IMR-90 (cell line): ENCODE measurements at regions not wholly inside any gene's neighbourhood (a gene's known extent, or its start where the extent isn't known, plus 50 kb on each side); places are given as distances from the start of the nearest gene placed in this dataset.

ENCODE experiments used
- ATAC-seq: fragments of 200-7000 bp; cut with Tn5 transposase; 2 replicates; pipeline ENCODE4 v1.9.1; 2020; ENCODE audit warnings: low read depth, mild to moderate bottlenecking, moderate library complexity
- BruUV-seq: library from RNA; stranded (reverse); fragments of 400-500 nt; replicated peaks from 2 replicates; lab custom pipeline; 2021; lab: Mats Ljungman, UMichigan
- CTCF ChIA-PET: fragments of 300-600 bp; formaldehyde crosslinking; extraction: SDS; loops from one replicate; lab custom pipeline; 2021; ENCODE audit warnings: antibody characterized with exemption; lab: Yijun Ruan, JAX
- POLR2A ChIA-PET: fragments of 300-600 bp; sonication (Branson Sonifier 250); formaldehyde crosslinking; loops from one replicate; lab custom pipeline; 2022; ENCODE audit warnings: antibody characterized with exemption; ENCODE audit not compliant: unreplicated experiment; lab: Charles Lee
- DNase-seq: peaks from one replicate; pipeline ENCODE4 v3.0.0; 2013
- H2AFZ ChIP-seq: replicated peaks from 2 replicates; pipeline ENCODE3; 2013; ENCODE audit warnings: low read length, mild to moderate bottlenecking; ENCODE audit not compliant: poor library complexity
- H2AK5ac ChIP-seq: 2 replicates; pipeline ENCODE4 v1.6.1; 2013; ENCODE audit warnings: low read depth, low read length, inconsistent platforms
- H2AK9ac ChIP-seq: replicated peaks from 2 replicates; pipeline ENCODE3; 2013; ENCODE audit warnings: mild to moderate bottlenecking, low read depth, low read length, moderate library complexity; ENCODE audit not compliant: poor library complexity
- H2BK120ac ChIP-seq: 2 replicates; pipeline ENCODE4 v1.6.1; 2013; ENCODE audit warnings: low read depth, low read length, inconsistent platforms
- H2BK15ac ChIP-seq: 3 replicates; pipeline ENCODE4 v1.6.1; 2013; ENCODE audit warnings: low read depth, low read length, inconsistent platforms
- H2BK20ac ChIP-seq: 2 replicates; pipeline ENCODE4 v1.6.1; 2013; ENCODE audit warnings: low read depth, mild to moderate bottlenecking, inconsistent platforms, low read length, moderate library complexity
- H2BK5ac ChIP-seq: 2 replicates; pipeline ENCODE4 v1.6.1; 2013; ENCODE audit warnings: mild to moderate bottlenecking, low read depth, low read length, inconsistent platforms; ENCODE audit not compliant: poor library complexity, severe bottlenecking
- H3K14ac ChIP-seq: replicated peaks from 2 replicates; pipeline ENCODE4 v1.6.1; 2013; ENCODE audit warnings: low read depth, low read length, inconsistent platforms
- H3K18ac ChIP-seq: 2 replicates; pipeline ENCODE4 v1.6.1; 2013; ENCODE audit warnings: low read depth, low read length, control low read depth
- H3K23ac ChIP-seq: 2 replicates; pipeline ENCODE4 v1.6.1; 2013; ENCODE audit warnings: low read depth, low read length, inconsistent platforms
- H3K27ac ChIP-seq: 2 replicates; pipeline ENCODE4 v1.5.1; 2013; ENCODE audit warnings: mild to moderate bottlenecking, control low read depth, low read length; ENCODE audit not compliant: insufficient read depth
- H3K27me3 ChIP-seq: 2 replicates; pipeline ENCODE4 v1.6.1; 2013; ENCODE audit warnings: low read length; ENCODE audit not compliant: control insufficient read depth, insufficient read depth
- H3K36me3 ChIP-seq: 2 replicates; pipeline ENCODE4 v1.6.1; 2013; ENCODE audit warnings: low read length, mixed read lengths; ENCODE audit not compliant: control insufficient read depth, insufficient read depth
- H3K4ac ChIP-seq: 2 replicates; pipeline ENCODE4 v1.6.1; 2013; ENCODE audit warnings: low read depth, low read length, inconsistent platforms
- H3K4me1 ChIP-seq: 2 replicates; pipeline ENCODE4 v1.6.1; 2013; ENCODE audit warnings: low read length, mixed read lengths; ENCODE audit not compliant: control insufficient read depth, insufficient read depth
- H3K4me2 ChIP-seq: 2 replicates; pipeline ENCODE4 v1.6.1; 2013; ENCODE audit warnings: low read depth, mild to moderate bottlenecking, control low read depth, low read length, moderate library complexity
- H3K4me3 ChIP-seq: 2 replicates; pipeline ENCODE4 v1.5.1; 2013; ENCODE audit warnings: low read depth, mild to moderate bottlenecking, control low read depth, low read length, moderate library complexity; ENCODE audit not compliant: insufficient read depth
- H3K56ac ChIP-seq: 2 replicates; pipeline ENCODE4 v1.6.1; 2013; ENCODE audit warnings: low read length, inconsistent platforms; ENCODE audit not compliant: insufficient read depth; ENCODE audit errors: extremely low read depth
- H3K79me1 ChIP-seq, 2 experiments: 2 replicates each; pipeline ENCODE4 v1.6.1; 2013; ENCODE audit warnings: low read length in 2 of 2, inconsistent platforms in 1 of 2, low read depth in 1 of 2
- H3K9ac ChIP-seq: 2 replicates; pipeline ENCODE4 v1.6.1; 2013; ENCODE audit warnings: low read depth, low read length, control low read depth
- H3K9me1 ChIP-seq: 2 replicates; pipeline ENCODE4 v1.6.1; 2013; ENCODE audit warnings: low read length, inconsistent platforms; ENCODE audit not compliant: insufficient read depth
- H3K9me3 ChIP-seq: 2 replicates; pipeline ENCODE4 v1.6.1; 2013; ENCODE audit warnings: low read length; ENCODE audit not compliant: control insufficient read depth, insufficient read depth
- H4K20me1 ChIP-seq: 2 replicates; pipeline ENCODE4 v1.6.1; 2013; ENCODE audit warnings: low read length, inconsistent platforms; ENCODE audit not compliant: insufficient read depth
- H4K5ac ChIP-seq: 2 replicates; pipeline ENCODE4 v1.6.1; 2013; ENCODE audit warnings: mild to moderate bottlenecking, low read depth, low read length, control low read depth
- H4K8ac ChIP-seq, 2 experiments: 2 replicates each; pipeline ENCODE4 v1.6.1; 2013; ENCODE audit warnings: low read depth in 2 of 2, low read length in 2 of 2, control low read depth in 1 of 2, inconsistent platforms in 1 of 2
- H4K91ac ChIP-seq: 2 replicates; pipeline ENCODE4 v1.6.1; 2013; ENCODE audit warnings: low read depth, low read length, inconsistent platforms; ENCODE audit not compliant: insufficient read depth
- BHLHE40 ChIP-seq: fragments of 150-350 bp; IDR thresholded peaks from 2 replicates; pipeline ENCODE4 v1.6.1; 2016; ENCODE audit warnings: mild to moderate bottlenecking, low read depth, low read length
- CEBPB ChIP-seq: IDR thresholded peaks from 2 replicates; pipeline ENCODE4 v1.6.1; 2012; ENCODE audit warnings: low read depth, low read length, improper control_type of control experiment
- CHD1 ChIP-seq: IDR thresholded peaks from 2 replicates; pipeline ENCODE4 v1.6.1; 2012; ENCODE audit warnings: low read depth, low read length, improper control_type of control experiment
- CTCF ChIP-seq: conservative IDR thresholded peaks from 2 replicates; pipeline ENCODE4 v1.5.1; 2012; ENCODE audit warnings: mild to moderate bottlenecking, low read depth, low read length, improper control_type of control experiment
- MAFK ChIP-seq: IDR thresholded peaks from 2 replicates; pipeline ENCODE4 v1.6.1; 2012; ENCODE audit warnings: low read depth, low read length, improper control_type of control experiment
- MAZ ChIP-seq: IDR thresholded peaks from 2 replicates; pipeline ENCODE4 v1.6.1; 2012; ENCODE audit warnings: low read depth, mild to moderate bottlenecking, low read length, improper control_type of control experiment, moderate library complexity, borderline replicate concordance
- MXI1 ChIP-seq: IDR thresholded peaks from 2 replicates; pipeline ENCODE4 v1.6.1; 2012; ENCODE audit warnings: low read depth, mild to moderate bottlenecking, low read length, moderate library complexity, borderline replicate concordance
- NFE2L2 ChIP-seq: fragments of 150-350 bp; IDR thresholded peaks from 2 replicates; pipeline ENCODE4 v1.6.1; 2016; ENCODE audit warnings: low read depth, mild to moderate bottlenecking, low read length
- POLR2A ChIP-seq: IDR thresholded peaks from 2 replicates; pipeline ENCODE4 v1.6.1; 2012; ENCODE audit warnings: mild to moderate bottlenecking, low read depth, low read length
- RCOR1 ChIP-seq: IDR thresholded peaks from 2 replicates; pipeline ENCODE4 v1.6.1; 2012; ENCODE audit warnings: mild to moderate bottlenecking, low read length, improper control_type of control experiment; ENCODE audit not compliant: insufficient replicate concordance
- RFX5 ChIP-seq: IDR thresholded peaks from 2 replicates; pipeline ENCODE4 v1.8.0; 2012; ENCODE audit warnings: low read depth, mild to moderate bottlenecking, low read length, moderate library complexity
- SMC3 ChIP-seq: fragments of 150-350 bp; IDR thresholded peaks from 2 replicates; pipeline ENCODE4 v1.6.1; 2016; ENCODE audit warnings: low read depth, mild to moderate bottlenecking, antibody characterized with exemption, low read length, moderate library complexity
- USF2 ChIP-seq: fragments of 150-350 bp; IDR thresholded peaks from 2 replicates; pipeline ENCODE4 v1.6.1; 2017; ENCODE audit warnings: mild to moderate bottlenecking, antibody characterized with exemption, low read length, low read depth
- WGBS, 2 experiments: methylation state at CpG; one replicate each; pipeline versions ENCODE4 v1.1.5 to v1.1.7; 2013; ENCODE audit warnings: missing lambda C conversion rate in 2 of 2; ENCODE audit not compliant: insufficient read length in 1 of 2; ENCODE audit errors: extremely low coverage in 2 of 2; 5-methylcytosine and 5-hydroxymethylcytosine counted together
- dilution Hi-C: fragments of 300-500 bp; cut with HindIII; formaldehyde crosslinking; loops from one replicate; pipeline ENCODE4 v1.14.3; 2018; ENCODE audit warnings: low sequenced_read_pairs; ENCODE audit not compliant: unreplicated experiment
- in situ Hi-C: fragments of 300-500 bp; cut with MboI; formaldehyde crosslinking; loops from 3 replicates; pipeline ENCODE4 v1.14.3; 2019; ENCODE audit warnings: low sequenced_read_pairs, inconsistent platforms, mixed read lengths
- intact Hi-C: fragments of 100-400 bp; cut with micrococcal nuclease; formaldehyde crosslinking; loops from 2 replicates; pipeline ENCODE4 v1.10.0; 2022

- CTCF ChIA-PET, result interaction anchor here (0.6 to 1.0 kb wide), 2 partner anchors 14 to 138 kb away, joined by 3 read pairs; no protein-coding TSS in a partner anchor
- Histone ChIP-seq H3K27me3 (no peaks in the 10 kb centered on the region; the same call in 1 of the 2 replicates), H3K56ac (no peak overlapping the region), H3K9me3 (no peaks in the 10 kb centered on the region), H4K5ac (no peak overlapping the region), H3K4me3 (no peak overlapping the region), H2BK120ac (no peak overlapping the region), H2AK9ac (no peak overlapping the region), H4K8ac (no peak overlapping the region), H2BK20ac (no peak overlapping the region), H4K20me1 (no peaks in the 10 kb centered on the region), H3K4me2 (no peak overlapping the region), H2BK15ac (no peak overlapping the region), H3K27ac (no peak overlapping the region), H3K79me1 (no peaks in the 10 kb centered on the region), H2BK5ac (no peak overlapping the region), H4K91ac (no peak overlapping the region), H3K36me3 (no peaks in the 10 kb centered on the region), H3K23ac (no peak overlapping the region), H2AFZ (no peak overlapping the region), H3K14ac (no peak overlapping the region), H3K9ac (no peak overlapping the region), H3K18ac (no peak overlapping the region), H2AK5ac (no peak overlapping the region), H3K9me1 (no peaks in the 10 kb centered on the region), H3K4ac (no peak overlapping the region), H3K4me1 (no peaks in the 10 kb centered on the region)
- no peak for DNase-seq
- intact Hi-C loops, result no loop called here
- dilution Hi-C loops, result no loop called here
- POLR2A ChIA-PET, result no interaction called here
- ATAC-seq, result no peak
- in situ Hi-C loops, result no loop called here
- BruUV-seq, result no TSS peak
- TF ChIP-seq MAFK (no peak), CEBPB (no peak), USF2 (no peak), RCOR1 (no peak), MXI1 (no peak), CTCF (no peak), POLR2A (no peak), RFX5 (no peak), CHD1 (no peak), BHLHE40 (no peak), NFE2L2 (no peak), SMC3 (no peak), MAZ (no peak)
- 100% methylated on average over 1 of the region's 1 CpG; no CpG with 5 or more reads in 1 of the 2 experiments for WGBS, 2 experiments
Measured at GRCh38 chr5:39898731-39899130, 474.0 kb upstream of the DAB2 start.
